Keratinocyte (primary cell): ENCODE measurements at regions not wholly inside any gene's neighbourhood (a gene's known extent, or its start where the extent isn't known, plus 50 kb on each side); places are given as distances from the start of the nearest gene placed in this dataset.

Source experiments
- DNase-seq: peaks from one replicate; pipeline ENCODE4 v3.0.0-alpha.2; 2011; ENCODE audit warnings: low read depth, missing footprints, low spot score
- FAIRE-seq: peaks from 2 replicates; lab custom pipeline; 2011; peaks lifted over from hg19 to GRCh38; lab: Jason Lieb, UNC
- H2AFZ ChIP-seq: 2 replicates; pipeline ENCODE4 v1.6.0; 2012; ENCODE audit warnings: low read length, control low read depth, inconsistent platforms; ENCODE audit not compliant: control insufficient read depth
- H3K27ac ChIP-seq: 2 replicates; pipeline ENCODE4 v1.5.1; 2011; ENCODE audit warnings: low read length; ENCODE audit not compliant: control insufficient read depth, insufficient read depth
- H3K27me3 ChIP-seq: 3 replicates; pipeline ENCODE4 v1.6.0; 2011; ENCODE audit warnings: low read length; ENCODE audit not compliant: control insufficient read depth, insufficient read depth; ENCODE audit errors: extremely low read depth
- H3K36me3 ChIP-seq, 2 experiments: 2 replicates in 1 of 2; 3 replicates in 1 of 2; pipeline ENCODE4 v1.5.1; 2011; ENCODE audit warnings: low read length in 2 of 2, mild to moderate bottlenecking in 1 of 2; ENCODE audit not compliant: control insufficient read depth in 2 of 2, insufficient read depth in 2 of 2; ENCODE audit errors: extremely low read depth in 1 of 2
- H3K4me1 ChIP-seq: 3 replicates; pipeline ENCODE4 v1.5.1; 2011; ENCODE audit warnings: low read length; ENCODE audit not compliant: control insufficient read depth, insufficient read depth; ENCODE audit errors: extremely low read depth
- H3K4me2 ChIP-seq: 3 replicates; pipeline ENCODE4 v1.6.0; 2011; ENCODE audit warnings: low read depth, low read length; ENCODE audit not compliant: control insufficient read depth, insufficient read depth; ENCODE audit errors: extremely low read depth
- H3K4me3 ChIP-seq, 3 experiments: fragments of 200-600 bp in 1 of 3; sonication (generic) in 1 of 3; 2 replicates in 2 of 3; 3 replicates in 1 of 3; pipeline ENCODE4 v1.5.1; 2011 to 2016; ENCODE audit warnings: low read length in 3 of 3, mild to moderate bottlenecking in 3 of 3, control low read depth in 2 of 3, inconsistent platforms in 1 of 3, low read depth in 1 of 3, mixed read lengths in 1 of 3, mixed run types in 1 of 3, moderate library complexity in 1 of 3; ENCODE audit not compliant: control insufficient read depth in 2 of 3, insufficient read depth in 2 of 3; ENCODE audit errors: extremely low read depth in 1 of 3
- H3K79me2 ChIP-seq: 2 replicates; pipeline ENCODE4 v1.6.0; 2012; ENCODE audit warnings: low read length; ENCODE audit not compliant: control insufficient read depth, insufficient read depth
- H3K9ac ChIP-seq: 3 replicates; pipeline ENCODE4 v1.6.0; 2011; ENCODE audit warnings: low read length; ENCODE audit not compliant: control insufficient read depth, insufficient read depth; ENCODE audit errors: extremely low read depth
- H3K9me1 ChIP-seq: 3 replicates; pipeline ENCODE4 v1.6.0; 2011; ENCODE audit warnings: low read length; ENCODE audit not compliant: control insufficient read depth, insufficient read depth; ENCODE audit errors: extremely low read depth
- H3K9me3 ChIP-seq: 2 replicates; pipeline ENCODE4 v1.5.1; 2012; ENCODE audit warnings: low read depth, low read length; ENCODE audit not compliant: control insufficient read depth
- H4K20me1 ChIP-seq: 3 replicates; pipeline ENCODE4 v1.6.0; 2011; ENCODE audit warnings: low read length; ENCODE audit not compliant: control insufficient read depth, insufficient read depth; ENCODE audit errors: extremely low read depth
- CTCF ChIP-seq, 3 experiments: IDR thresholded peaks in 1 of 3; conservative IDR thresholded peaks in 1 of 3; optimal IDR thresholded peaks in 1 of 3; 2 replicates in 2 of 3; 3 replicates in 1 of 3; pipeline versions ENCODE3 to v1.5.1; 2011; ENCODE audit warnings: low read length in 3 of 3, mild to moderate bottlenecking in 3 of 3, moderate library complexity in 2 of 3, control low read depth in 1 of 3, inconsistent platforms in 1 of 3; ENCODE audit not compliant: insufficient read depth in 2 of 3; ENCODE audit errors: extremely low read depth in 1 of 3
- EZH2 ChIP-seq: IDR thresholded peaks from one replicate; pipeline ENCODE4 v1.6.1; 2012; ENCODE audit warnings: inconsistent platforms, mild to moderate bottlenecking, low read length, moderate library complexity
- dilution Hi-C: fragments of 300-500 bp; cut with MboI; formaldehyde crosslinking; loops from one replicate; pipeline ENCODE4 v1.7.0; 2020; ENCODE audit warnings: low sequenced_read_pairs; ENCODE audit not compliant: extremely low pct_ligation_motif_present

- no peak overlapping the region for H3K9ac ChIP-seq
- no peaks in the 10 kb centered on the region for H3K79me2 ChIP-seq
- no peak overlapping the region for H3K27ac ChIP-seq
- no peaks in the 10 kb centered on the region for H3K36me3 ChIP-seq
- no peak overlapping the region for H3K4me3 ChIP-seq
- H4K20me1 ChIP-seq: no peaks in the 10 kb centered on the region
- TF ChIP-seq CTCF (optimal IDR thresholded peaks at IDR 0.05 in 1 of 3, IDR thresholded peaks at IDR 0.05 in 1 of 3, conservative IDR thresholded peaks at IDR 0.05 in 1 of 3; ENCODE audit: extremely low read depth in 1 of 3, insufficient read depth in 2 of 3, low read length in 3 of 3) (no peak), EZH2 (no peak)
- dilution Hi-C loops: no loop called here
- no peaks in the 10 kb centered on the region for H3K27me3 ChIP-seq
- FAIRE-seq (no peak), DNase-seq (no peak)
- H3K4me1 ChIP-seq: no peaks in the 10 kb centered on the region
- H3K4me2 ChIP-seq: no peak overlapping the region
- H2AFZ ChIP-seq: no peak overlapping the region
- H3K9me1 ChIP-seq: no peaks in the 10 kb centered on the region
- H3K9me3 ChIP-seq: no peaks in the 10 kb centered on the region
Observed at GRCh38 chr12:58148976-58149375, 207.6 kb downstream of the ATP23 start.

DNA sequence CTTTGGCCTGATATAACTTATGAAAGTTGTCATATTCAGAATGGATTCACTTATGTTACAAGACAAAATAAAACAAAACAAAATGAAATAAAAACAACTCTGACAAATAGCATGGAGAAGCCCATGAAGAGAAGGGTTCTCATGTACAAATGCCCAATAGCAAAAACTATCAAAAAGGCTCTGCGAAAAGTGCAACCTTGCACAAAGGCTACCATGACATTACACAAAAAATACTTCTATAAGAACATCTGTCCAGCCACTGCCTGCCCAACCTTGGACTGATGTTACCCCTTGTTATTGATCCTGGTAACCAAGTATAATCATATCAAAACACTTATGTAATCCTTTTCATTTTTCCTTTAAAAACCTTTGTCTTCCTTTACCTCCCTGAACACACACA lies 213.0 kb downstream of the ATP23 start:
- Histone ChIP-seq H3K4me1 (no peaks in the 10 kb centered on the region), H3K9me3 (no peaks in the 10 kb centered on the region), H2AFZ (no peak overlapping the region), H3K27me3 (no peaks in the 10 kb centered on the region), H3K27ac (no peak overlapping the region), H3K4me3 (no peak overlapping the region), H3K9ac (no peak overlapping the region), H3K4me2 (no peak overlapping the region), H3K36me3 (no peaks in the 10 kb centered on the region), H3K79me2 (no peaks in the 10 kb centered on the region), H4K20me1 (no peaks in the 10 kb centered on the region), H3K9me1 (no peaks in the 10 kb centered on the region)
- no peak for TF ChIP-seq EZH2
- no peak for TF ChIP-seq CTCF (optimal IDR thresholded peaks at IDR 0.05 in 1 of 3, IDR thresholded peaks at IDR 0.05 in 1 of 3, conservative IDR thresholded peaks at IDR 0.05 in 1 of 3; ENCODE audit: extremely low read depth in 1 of 3, insufficient read depth in 2 of 3, low read length in 3 of 3)
- dilution Hi-C loops: no loop called here
- no peak for FAIRE-seq
- DNase-seq: no peak
